ENCODE measurements at regions not wholly inside any gene's neighbourhood (a gene's known extent, or its start where the extent isn't known, plus 50 kb on each side); places are given as distances from the start of the nearest gene placed in this dataset.
"Not testable (repeated sequence)": the region's sequence is repeated elsewhere in the genome, so short reads cannot be mapped to it uniquely, and the experiment has no call there.

DNA sequence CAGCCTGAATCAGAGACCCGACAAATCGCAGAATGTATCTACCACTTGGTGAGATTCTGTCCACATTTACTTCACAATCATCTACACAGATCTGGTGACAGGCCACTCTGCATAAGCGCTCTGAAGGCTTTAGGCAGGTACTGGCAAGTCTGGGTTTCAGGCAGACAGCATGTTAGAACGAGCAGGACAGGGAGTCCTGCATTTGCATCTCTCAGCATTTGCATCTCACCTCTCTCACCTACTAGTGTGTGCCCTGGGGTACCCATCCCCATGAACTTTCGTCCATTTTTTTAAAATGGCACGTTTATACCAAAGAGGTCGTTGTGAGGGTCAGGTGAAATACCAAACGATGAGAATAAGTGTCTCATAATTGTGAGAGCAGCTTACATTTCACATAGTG lies 108.2 kb downstream of the SPATA31A1 start:
- not testable (repeated sequence) for DNase-seq

DNA sequence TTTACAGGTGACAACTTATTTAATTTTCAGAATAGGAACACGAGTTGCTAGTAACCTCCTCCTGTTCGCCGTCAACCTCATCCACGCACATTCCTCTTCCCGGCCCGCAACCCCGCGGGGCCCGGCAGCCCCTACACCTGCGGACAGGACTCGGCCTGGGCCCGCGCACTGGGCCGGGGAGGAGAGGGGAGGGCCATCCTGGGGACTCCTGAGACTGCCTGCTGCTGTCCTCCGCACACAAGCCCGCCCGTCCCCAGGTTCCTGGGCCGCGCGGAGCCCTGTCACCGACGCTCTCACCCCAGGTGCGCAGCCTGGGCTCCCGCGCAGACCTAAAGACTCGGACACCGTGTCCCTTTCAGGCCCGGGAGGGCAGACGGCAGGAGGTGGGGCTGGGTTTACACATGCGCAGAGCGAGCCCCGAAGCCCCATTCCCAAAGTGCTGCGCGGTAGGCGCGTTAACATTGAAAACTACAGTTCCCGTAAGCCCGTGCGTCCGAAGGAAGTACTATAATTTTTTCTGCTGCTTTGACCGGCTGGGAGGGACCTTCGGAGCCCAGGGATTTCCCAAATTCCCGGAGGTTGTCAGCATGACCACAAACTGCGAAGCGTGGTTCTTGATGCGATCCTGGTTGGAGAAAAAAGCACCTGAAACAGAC lies 108.8 kb downstream of the SPATA31A1 start:
- DNase-seq = peak; percentile 82

DNA sequence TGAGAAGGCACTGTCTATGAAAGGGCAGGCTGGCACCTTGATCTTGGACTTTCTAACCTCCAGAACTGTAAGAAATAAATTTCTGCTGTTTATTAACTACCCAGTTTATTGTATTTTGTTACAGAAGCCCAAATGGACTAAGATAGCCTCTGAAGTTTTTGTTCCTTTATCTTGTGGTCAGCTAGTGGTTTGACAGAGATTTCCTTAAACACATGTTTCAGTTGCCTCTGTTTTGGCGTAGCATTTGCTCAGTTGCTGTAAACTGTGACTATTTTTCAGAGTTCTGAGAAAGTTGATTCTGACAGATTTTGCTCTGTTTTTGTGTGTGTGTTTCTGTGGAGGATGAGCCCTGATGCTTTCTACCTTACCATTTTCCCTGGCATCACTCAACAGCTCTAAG lies 119.0 kb downstream of the SPATA31A1 start:
- DNase-seq = not testable (repeated sequence)

DNA sequence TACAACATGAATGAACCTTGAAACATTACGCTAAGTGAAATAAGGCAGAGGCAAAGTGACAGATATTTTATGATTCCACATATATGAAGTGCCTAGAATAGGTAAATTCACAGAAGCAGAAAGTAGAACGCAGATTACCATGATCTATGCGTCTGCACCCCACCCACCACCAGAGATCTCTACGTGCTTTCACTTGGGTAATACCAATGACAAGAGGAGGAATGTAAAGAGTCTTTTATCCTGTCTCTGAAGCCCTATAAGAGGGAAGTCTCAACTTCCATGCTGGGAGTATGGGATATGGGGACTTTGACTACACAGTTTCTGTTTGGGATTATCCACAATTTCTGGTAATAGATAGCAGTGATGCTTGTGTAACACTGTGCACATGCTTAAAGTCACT lies 127.6 kb downstream of the SPATA31A1 start:
- DNase-seq = not testable (repeated sequence)

DNA sequence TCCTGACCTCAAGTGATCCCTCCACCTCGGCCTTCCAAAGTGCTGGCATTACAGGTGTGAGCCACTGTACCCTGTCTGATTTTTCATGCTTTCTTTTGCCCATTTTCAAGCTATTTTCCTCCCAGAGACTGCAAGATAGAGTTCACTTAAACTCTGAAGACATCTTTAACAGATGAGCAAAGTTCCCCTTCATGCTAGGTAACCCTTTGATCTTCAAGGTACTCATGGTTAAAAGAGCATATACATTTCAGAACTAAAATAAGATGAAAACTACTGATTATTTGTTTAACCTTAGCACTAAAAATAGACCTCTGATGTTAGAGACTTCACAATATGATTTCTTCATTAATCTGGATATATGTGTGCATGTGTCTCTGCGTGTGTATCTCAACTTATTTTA lies 128.4 kb downstream of the SPATA31A1 start:
- DNase-seq = not testable (repeated sequence)

DNA sequence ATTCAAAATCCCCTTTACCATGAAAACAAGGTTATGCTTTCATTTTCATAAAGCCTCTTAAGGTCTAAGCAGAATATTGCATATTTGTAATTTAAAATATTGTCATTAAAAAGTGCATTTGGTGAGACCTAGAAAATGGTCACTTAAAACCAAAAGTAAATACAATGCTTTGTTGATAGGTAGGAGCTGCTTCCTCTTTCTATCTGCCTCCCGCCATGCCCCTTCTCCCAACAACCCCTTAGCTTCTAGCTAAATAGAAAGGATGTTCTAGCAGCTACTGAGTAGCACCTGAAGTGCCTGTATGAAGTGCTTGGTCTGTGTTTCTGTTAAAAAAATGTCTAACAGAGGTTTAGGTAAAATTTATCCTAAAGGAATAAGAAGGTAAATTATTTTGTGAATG lies 128.8 kb downstream of the SPATA31A1 start:
- not testable (repeated sequence) for DNase-seq

DNA sequence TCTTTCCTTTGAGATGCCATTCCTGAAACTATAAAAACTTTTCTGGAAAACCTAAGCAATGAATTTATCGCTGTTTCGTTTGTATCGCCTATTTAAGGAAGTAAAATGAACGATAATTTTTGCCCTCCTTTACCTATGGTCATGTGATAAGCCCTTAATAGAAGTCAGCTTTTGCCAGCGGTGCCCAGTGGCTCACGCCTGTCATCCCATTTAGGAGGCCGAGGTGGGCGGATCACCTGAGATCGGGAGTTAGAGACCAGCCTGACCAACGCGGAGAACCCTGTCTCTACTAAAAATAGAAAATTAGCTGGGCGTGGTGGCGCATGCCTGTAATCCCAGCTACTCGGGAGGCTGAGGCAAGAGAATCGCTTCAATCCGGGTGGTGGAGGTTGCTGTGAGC lies 132.0 kb downstream of the SPATA31A1 start:
- not testable (repeated sequence) for DNase-seq

DNA sequence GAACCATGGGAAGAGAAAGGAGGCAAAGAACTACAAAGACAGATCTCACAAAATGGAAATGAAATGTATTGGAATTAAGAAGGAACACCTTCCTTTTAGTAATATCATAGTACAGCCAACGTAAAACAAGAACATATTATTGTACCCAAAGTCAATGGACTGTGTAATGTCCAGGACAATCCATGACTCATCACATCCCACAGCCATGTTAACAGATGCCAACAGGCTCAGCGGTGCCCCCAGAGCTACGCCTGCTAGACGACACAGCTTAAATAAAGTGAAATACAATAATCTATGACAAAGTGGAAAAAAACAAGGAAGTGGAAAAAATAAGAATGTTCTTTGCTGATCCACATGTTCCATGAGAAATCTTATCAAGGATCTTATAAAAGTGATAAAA lies 140.8 kb downstream of the SPATA31A1 start:
- DNase-seq = not testable (repeated sequence)

DNA sequence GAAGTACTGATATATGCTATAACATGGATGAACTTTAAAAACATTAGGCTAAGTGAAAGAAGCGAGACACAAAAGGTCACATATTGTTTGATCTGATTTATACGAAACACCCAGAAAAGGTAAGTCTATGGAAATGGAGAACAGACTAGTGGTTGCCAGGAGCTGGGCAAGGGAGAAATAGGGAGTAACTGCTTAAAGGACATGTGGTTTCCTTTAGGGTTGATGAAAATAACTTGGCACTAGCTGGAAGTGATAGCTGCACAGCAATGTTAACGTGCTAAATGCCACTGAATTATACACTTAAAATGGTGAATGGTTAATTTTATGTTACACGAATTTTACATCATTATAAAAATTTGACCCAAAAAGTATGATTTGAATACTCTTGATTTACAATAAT lies 147.7 kb downstream of the SPATA31A1 start:
- DNase-seq = not testable (repeated sequence)

DNA sequence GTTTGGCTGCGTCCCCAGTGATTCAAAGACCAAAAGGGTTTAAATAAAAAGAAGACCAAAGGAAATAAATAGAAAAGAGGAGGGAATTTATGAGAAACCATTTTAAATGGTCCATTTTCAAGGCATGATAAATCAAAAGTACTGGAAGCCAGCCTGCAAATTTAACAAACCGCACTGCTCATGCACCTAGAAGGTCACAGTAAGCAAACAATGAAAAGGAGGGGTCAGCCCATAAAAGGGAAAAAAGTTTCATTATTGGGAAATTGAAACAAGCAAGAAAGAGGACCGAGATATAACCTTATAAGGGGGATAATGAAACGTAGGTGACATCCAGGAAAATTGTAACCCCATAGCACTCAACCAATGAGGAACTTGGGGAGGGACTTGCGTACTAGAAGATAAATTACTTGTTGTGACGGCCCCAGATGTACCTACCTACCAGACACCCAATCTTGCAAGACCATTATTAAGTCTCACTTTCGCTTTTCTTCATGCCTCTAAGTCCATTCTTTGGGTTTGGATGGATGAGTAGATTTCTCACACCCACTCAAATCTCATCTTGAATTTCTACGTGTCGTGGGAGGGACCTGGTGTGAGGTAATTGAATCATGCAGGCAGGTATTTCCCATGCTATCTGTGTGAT lies 172.0 kb downstream of the SPATA31A1 start:
- not testable (repeated sequence) for DNase-seq

DNA sequence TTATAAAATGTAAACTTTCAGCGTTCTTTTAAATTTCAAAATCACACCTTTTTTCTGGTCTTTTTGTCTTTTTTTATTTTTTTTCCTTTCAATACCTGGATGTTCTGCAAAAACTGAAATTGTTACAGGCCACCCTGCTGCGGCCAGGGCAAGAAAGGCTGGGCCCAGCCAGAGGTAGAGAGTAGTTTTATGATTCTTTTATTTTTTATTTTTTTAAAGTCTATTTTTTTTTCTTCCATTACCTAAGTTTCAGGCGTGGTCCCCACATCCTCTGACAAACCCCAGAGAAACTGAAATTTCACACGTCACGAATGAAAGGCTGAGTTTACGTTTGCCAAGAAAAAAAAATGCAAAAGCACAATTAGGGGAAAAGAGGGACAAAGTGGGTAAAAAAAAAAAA lies 177.1 kb downstream of the SPATA31A1 start:
- DNase-seq = not testable (repeated sequence)

DNA sequence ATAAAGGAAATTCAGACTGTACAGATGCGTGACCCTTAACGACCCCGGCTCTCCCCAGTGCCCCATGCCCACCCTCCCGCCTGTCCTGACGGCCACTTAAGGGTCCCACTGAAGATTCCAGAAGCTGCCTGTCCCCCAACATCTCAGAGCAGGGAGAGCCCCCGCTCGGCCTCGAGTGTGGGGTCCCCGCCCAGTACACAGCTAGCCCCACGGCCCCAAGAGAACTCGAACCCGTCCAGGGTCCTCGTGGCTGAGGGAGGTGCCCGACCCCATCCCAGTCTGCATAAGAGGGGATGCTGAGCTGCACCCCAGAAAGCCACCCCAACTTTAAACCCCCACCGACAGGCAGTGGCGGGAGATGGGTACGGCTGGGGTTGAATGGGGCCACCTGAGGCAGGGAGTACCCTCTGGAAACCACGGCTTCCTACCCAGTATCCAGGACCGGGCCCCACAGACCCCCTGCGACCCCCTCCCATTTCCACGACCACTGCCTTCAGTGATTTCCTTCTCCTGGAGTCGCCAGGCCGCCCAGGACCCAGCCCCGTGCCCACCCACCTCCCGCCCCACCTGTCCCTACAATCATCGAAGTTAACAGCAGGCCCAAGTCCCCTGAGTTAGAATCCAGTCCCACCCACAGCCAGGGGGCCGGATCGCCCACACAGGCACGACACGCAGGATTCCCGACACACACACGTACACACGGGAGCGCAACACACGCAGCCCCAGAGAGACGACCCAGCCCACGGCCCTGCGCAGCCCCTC lies 177.7 kb downstream of the SPATA31A1 start:
- DNase-seq = not testable (repeated sequence)

DNA sequence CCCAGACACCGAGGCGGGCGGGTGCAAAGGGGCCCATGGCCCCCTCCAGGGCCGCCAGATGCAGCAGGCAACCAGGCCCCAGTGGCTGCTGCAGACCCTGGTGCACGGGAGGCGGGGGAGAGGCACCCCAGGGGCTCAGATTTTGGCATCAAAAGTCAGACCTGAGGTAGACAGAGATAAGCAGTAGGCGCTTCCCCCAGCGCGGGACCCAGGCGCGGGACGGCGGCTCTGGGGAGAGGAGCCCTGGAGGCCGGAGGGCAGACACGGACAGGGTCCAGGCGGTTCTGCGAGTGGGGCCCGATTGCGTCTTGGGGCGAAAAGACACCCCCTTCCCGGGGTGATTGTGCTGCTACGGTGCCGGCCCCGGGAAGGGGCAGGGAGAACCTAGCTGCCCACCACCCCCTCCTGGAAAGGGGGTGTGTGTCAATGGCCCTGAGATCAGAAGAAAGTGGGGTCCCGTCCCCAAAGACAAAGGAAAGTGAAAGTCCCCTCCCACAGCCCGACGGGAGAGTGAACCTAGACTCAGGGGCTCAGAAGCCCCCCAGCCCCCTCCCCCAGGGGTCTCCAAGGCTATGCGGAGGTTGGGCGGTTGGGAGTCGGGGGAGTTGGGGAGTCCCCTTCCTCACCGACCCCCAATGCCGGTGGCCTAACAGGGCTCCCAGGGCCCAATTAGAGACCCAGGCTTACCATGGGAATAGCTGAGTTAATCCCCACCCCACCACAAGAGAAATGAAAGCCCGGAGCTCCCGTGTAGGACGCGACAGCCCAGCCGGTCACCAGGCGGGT lies 178.5 kb downstream of the SPATA31A1 start:
- not testable (repeated sequence) for DNase-seq

DNA sequence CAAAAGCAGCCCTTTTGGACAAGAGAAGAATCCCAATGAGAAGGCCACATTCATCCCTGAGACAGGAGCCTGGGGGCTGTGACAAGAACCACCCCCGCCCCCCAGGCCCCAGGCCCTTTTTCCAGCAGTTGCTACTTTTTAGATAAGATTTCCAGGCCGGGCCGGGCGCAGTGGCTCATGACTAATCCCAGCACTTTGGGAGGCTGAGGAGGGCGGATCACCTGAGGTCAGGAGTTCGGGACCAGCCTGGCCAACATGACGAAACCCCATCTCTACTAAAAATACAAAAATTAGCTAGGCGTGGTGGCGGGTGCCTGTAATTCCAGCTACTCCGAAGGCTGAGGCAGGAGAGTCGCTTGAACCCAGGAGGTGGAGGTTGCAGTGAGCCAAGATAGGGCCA lies 179.4 kb downstream of the SPATA31A1 start:
- not testable (repeated sequence) for DNase-seq

DNA sequence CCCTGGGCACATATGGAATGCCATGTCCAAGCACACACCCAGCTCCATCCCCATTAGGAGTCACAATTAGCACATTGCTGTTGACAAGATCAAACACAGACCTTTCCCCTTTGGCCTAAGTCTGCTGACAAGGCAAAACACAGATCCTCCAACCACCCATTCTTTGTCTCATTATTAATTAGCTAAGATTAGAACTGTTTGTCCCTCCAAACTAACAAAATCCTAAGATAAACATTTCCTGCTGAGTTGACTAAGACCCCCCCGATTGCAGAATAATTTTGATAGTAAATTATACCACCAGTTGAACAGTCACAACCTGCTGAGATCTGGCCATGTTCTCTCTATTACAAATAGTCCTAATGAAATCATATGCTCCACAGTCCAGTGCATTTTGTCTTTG lies 186.7 kb downstream of the SPATA31A1 start:
- not testable (repeated sequence) for DNase-seq

DNA sequence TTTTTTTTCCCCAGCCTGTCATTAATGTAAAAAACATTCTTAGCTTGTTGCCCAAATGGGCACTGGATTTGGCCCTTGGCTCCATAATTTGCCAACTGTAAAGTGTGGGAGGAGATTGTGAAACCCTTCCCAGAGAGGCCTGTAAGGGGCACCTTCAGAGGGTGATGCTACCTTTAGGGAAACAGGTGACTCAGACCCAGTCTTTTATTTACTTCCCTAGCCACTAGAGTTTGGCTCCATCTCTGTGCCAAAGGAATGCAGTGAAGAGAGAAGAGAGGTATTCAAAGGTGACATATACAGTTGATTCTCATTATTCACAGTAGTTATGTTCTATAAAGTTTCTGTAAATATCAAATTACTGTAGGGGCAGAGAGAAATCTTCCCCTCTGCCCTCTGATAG lies 189.6 kb downstream of the SPATA31A1 start:
- not testable (repeated sequence) for DNase-seq

DNA sequence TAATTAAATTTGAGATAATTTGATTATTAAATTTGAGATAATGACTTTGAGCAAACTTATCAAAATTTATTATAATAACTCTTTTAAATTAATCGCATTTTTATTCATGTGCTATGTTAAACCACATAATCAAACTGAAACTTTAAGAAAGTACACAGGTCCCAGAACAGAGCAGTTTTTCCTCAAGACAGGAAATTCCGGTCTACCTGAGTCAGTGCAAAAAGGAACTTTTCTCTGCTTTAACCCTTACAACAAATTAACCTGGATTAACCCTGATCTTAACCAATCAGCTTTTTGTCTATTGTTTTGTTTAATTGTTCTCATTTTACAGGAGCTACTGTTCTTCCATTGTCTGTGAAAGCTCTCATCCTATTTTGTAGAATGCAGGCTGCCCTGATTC lies 195.1 kb downstream of the SPATA31A1 start:
- not testable (repeated sequence) for DNase-seq

DNA sequence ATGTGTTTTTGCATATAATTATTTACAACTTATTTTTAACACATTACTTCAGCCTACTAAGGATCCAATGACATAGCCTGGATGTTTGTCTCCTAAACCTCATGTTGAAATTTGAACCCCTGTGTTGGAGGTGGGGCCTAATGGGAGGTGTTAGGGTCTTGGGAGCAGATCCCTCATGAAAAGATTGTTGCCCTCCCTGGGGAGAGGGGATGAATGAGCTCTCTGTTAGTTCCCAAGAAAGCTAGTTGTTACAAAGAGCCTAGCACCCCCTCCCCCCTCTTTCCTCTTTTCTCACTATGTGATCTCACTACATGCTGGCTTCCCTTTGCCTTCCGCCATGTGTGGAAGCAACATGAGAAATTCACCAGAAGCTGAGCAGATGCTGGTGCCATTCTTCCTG lies 196.1 kb downstream of the SPATA31A1 start:
- DNase-seq = not testable (repeated sequence)

DNA sequence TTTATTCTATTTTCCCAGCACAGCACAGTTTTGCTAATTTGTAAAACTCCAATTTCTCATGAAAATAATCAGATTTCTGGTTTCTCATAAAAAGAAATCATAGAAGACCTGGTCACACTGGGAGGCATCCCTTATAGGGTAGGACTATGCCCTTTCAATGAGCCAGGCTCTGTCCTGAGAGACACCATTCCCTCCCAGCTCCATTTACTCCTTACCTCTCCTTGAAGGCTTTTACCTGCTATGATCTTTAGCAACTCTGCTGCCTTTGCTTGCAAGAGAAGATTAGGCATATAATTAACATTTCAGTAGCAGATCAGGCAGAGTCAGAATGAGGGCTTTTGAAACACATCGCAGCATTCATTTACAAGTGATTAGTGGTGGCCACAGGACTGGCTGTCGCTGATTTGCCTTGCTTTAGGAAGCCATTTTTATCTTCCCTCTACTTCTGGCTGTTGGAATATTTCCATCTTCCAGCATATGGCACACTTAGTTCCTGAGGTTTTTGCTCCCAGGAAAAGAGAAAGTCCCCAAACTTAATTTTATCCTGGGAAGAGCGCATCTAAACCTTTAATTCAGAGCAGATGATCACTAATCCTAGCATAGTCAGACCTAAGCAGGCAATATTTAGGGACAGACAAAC lies 196.9 kb downstream of the SPATA31A1 start:
- not testable (repeated sequence) for DNase-seq

DNA sequence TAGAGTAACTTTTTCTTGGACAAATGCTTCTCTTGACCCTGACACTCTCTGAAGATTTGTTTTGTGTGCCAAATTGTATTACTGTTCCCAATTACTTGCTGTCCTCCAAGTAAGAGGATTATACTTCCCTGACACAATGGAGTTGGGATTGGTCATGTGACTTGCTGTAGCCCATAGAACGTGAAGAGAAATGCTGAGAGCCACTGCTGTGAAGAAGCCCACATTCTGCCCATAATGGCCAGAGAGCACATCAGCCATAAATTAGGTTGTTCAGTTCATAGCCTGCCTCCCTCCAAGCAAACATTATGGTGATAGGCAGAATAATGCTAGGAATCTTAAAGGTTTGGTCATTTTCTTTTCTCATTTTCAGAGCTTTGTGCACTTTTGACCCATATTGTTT lies 198.9 kb downstream of the SPATA31A1 start:
- not testable (repeated sequence) for DNase-seq

DNA sequence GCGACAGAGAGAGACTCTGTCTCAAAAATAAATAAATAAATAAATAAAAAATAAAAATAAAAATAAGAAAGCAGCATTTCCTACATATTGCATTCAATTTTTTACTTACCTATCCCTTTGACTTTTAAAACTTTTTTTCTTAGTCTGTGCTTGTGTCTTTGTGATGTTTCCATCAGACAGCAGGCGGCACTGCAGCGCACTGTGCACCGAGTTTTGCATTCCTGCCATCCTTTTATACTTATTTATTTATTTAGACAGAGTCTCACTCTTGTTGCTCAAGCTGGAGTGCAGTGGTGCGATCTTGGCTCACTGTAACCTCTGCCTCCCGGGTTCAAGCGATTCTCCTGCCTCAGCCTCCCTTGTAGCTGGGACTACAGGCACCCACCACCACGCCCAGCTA lies 203.9 kb downstream of the SPATA31A1 start:
- not testable (repeated sequence) for DNase-seq

DNA sequence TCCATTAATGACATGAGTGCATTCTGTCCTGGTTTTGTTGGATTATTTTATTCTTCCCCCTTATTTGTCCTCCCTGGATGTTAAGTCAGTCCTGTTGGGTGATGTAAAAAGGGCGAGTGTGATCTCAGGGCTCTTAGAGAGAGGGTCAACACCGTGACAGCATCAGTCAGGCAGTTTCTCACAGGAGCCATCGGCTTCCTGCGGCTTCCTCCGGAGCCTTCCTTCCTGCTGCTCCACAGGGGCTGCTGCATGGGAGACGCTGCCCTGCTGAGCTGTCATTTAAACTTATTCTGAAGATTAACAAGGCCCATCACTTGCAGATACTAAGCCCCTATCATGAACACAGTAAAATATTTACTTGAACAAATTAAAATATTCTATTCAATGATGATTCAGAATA lies 211.3 kb downstream of the SPATA31A1 start:
- not testable (repeated sequence) for DNase-seq
